GM23338 (cell line): ENCODE measurements at regions not wholly inside any gene's neighbourhood (a gene's known extent, or its start where the extent isn't known, plus 50 kb on each side); places are given as distances from the start of the nearest gene placed in this dataset.
A peak's percentile ranks its signal among the peaks of the same experiment; 100 is the strongest.
"Not testable (repeated sequence)": the region's sequence is repeated elsewhere in the genome, so short reads cannot be mapped to it uniquely, and the experiment has no call there.

Experiments
- ATAC-seq: fragments of 200-7000 bp; cut with Tn5 transposase; 3 replicates; pipeline ENCODE4 v1.9.1; 2020
- DNase-seq: peaks from one replicate; pipeline ENCODE4 v3.0.0-alpha.2; 2015; ENCODE audit warnings: low spot score
- H2AFZ ChIP-seq: fragments of 200-600 bp; sonication (generic); 2 replicates; pipeline ENCODE4 v1.8.0; 2016; ENCODE audit warnings: antibody characterized with exemption, mild to moderate bottlenecking, moderate library complexity
- H3F3A ChIP-seq: fragments of 200-600 bp; sonication (generic); replicated peaks from 2 replicates; pipeline ENCODE4 v1.8.0; 2017; ENCODE audit warnings: antibody characterized with exemption, mixed run types, low read depth
- H3K27ac ChIP-seq: fragments of 200-600 bp; sonication (generic); 2 replicates; pipeline ENCODE4 v1.6.1; 2016; ENCODE audit warnings: low read depth
- H3K27me3 ChIP-seq: fragments of 200-600 bp; sonication (generic); 2 replicates; pipeline ENCODE4 v1.8.0; 2016; ENCODE audit warnings: mild to moderate bottlenecking, mixed run types, moderate library complexity; ENCODE audit not compliant: insufficient read depth
- H3K36me3 ChIP-seq: fragments of 200-600 bp; sonication (generic); 2 replicates; pipeline ENCODE4 v1.8.0; 2016; ENCODE audit warnings: mild to moderate bottlenecking; ENCODE audit not compliant: insufficient read depth
- H3K4me1 ChIP-seq: fragments of 200-600 bp; sonication (generic); 2 replicates; pipeline ENCODE4 v1.8.0; 2016; ENCODE audit warnings: mild to moderate bottlenecking, moderate library complexity; ENCODE audit not compliant: insufficient read depth
- H3K4me2 ChIP-seq: fragments of 200-600 bp; sonication (generic); 2 replicates; pipeline ENCODE4 v1.7.1; 2017; ENCODE audit warnings: mixed run types
- H3K4me3 ChIP-seq: fragments of 200-600 bp; sonication (generic); 2 replicates; pipeline ENCODE4 v1.6.1; 2016; ENCODE audit warnings: mixed run types
- H3K79me2 ChIP-seq: fragments of 200-600 bp; sonication (generic); replicated peaks from 2 replicates; pipeline ENCODE4 v1.8.0; 2017; ENCODE audit warnings: mild to moderate bottlenecking; ENCODE audit not compliant: insufficient read depth
- H3K9me2 ChIP-seq: fragments of 200-600 bp; sonication (generic); 2 replicates; pipeline ENCODE4 v1.8.0; 2017; ENCODE audit not compliant: insufficient read depth
- H4K20me1 ChIP-seq: fragments of 200-600 bp; sonication (generic); replicated peaks from 2 replicates; pipeline ENCODE4 v1.8.0; 2017; ENCODE audit warnings: mild to moderate bottlenecking; ENCODE audit not compliant: insufficient read depth
- H3K27ac Mint-ChIP-seq: 2 replicates; pipeline ENCODE4 v1.8.0; 2020; ENCODE audit warnings: inconsistent platforms, mild to moderate bottlenecking, moderate library complexity, mixed read lengths
- H3K27me3 Mint-ChIP-seq: 3 replicates; pipeline ENCODE4 v1.8.0; 2022; ENCODE audit warnings: low read depth, mild to moderate bottlenecking, moderate library complexity, mixed read lengths, inconsistent platforms; ENCODE audit not compliant: insufficient read depth, poor library complexity
- H3K36me3 Mint-ChIP-seq: 3 replicates; pipeline ENCODE4 v1.8.0; 2021; ENCODE audit warnings: low read depth, mild to moderate bottlenecking, inconsistent platforms, moderate library complexity, mixed read lengths
- H3K4me1 Mint-ChIP-seq: 3 replicates; pipeline ENCODE4 v1.8.0; 2020; ENCODE audit warnings: mild to moderate bottlenecking, inconsistent platforms, mixed read lengths
- H3K4me3 Mint-ChIP-seq: 3 replicates; pipeline ENCODE4 v1.8.0; 2021; ENCODE audit warnings: moderate library complexity, mild to moderate bottlenecking, inconsistent platforms, mixed read lengths
- H3K9me3 Mint-ChIP-seq: 3 replicates; pipeline ENCODE4 v1.8.0; 2020; ENCODE audit warnings: moderate library complexity, mild to moderate bottlenecking, inconsistent platforms, mixed read lengths
- CREB1 ChIP-seq: fragments of 250-450 bp; sonication (Bioruptor Pico); IDR thresholded peaks from 2 replicates; pipeline ENCODE4 v1.5.0; 2020; ENCODE audit warnings: low read depth, mild to moderate bottlenecking, moderate library complexity
- NANOG ChIP-seq: IDR thresholded peaks from 2 replicates; pipeline ENCODE4 v1.6.1; 2016; ENCODE audit warnings: antibody characterized with exemption, borderline replicate concordance
- TF ChIP-seq, protein P1 (sequence below): fragments of 250-450 bp; sonication (Bioruptor Pico); IDR thresholded peaks from 2 replicates; pipeline ENCODE4 v1.5.0; 2020; ENCODE audit warnings: mild to moderate bottlenecking, moderate library complexity
- TF ChIP-seq, protein P2 (sequence below): IDR thresholded peaks from one replicate; pipeline ENCODE4 v1.6.1; 2018; ENCODE audit warnings: antibody characterized with exemption; ENCODE audit not compliant: unreplicated experiment
- TF ChIP-seq, protein P3 (sequence below), 2 experiments: fragments of 200-600 bp in 1 of 2; sonication (generic) in 1 of 2; conservative IDR thresholded peaks; 2 replicates each; pipeline versions ENCODE4 v1.5.1 to v1.6.1; 2016 to 2017; ENCODE audit warnings: antibody characterized with exemption in 2 of 2, low read depth in 2 of 2, mild to moderate bottlenecking in 2 of 2, moderate library complexity in 1 of 2

DNA sequence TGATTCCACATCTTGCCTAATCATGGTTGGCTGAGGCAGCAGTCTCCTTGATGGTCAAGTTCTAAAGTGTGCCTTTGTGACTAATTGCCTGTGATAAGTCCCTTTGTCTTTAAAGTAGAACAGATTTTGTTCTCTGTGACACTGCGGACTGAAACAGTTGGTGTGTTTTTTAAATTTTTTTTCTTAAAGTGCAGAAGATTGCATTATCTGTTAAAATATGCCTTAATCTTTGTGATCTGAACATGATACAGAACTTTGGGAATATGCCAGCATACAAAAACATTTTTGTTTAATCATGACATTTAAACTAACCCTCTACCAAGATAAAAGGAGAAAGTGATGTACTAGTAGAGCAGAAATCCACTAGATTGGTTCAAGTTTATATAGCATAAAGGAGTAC is 1260.6 kb upstream of the ADGRL2 start (continued):
- TF ChIP-seq, protein P1, sequence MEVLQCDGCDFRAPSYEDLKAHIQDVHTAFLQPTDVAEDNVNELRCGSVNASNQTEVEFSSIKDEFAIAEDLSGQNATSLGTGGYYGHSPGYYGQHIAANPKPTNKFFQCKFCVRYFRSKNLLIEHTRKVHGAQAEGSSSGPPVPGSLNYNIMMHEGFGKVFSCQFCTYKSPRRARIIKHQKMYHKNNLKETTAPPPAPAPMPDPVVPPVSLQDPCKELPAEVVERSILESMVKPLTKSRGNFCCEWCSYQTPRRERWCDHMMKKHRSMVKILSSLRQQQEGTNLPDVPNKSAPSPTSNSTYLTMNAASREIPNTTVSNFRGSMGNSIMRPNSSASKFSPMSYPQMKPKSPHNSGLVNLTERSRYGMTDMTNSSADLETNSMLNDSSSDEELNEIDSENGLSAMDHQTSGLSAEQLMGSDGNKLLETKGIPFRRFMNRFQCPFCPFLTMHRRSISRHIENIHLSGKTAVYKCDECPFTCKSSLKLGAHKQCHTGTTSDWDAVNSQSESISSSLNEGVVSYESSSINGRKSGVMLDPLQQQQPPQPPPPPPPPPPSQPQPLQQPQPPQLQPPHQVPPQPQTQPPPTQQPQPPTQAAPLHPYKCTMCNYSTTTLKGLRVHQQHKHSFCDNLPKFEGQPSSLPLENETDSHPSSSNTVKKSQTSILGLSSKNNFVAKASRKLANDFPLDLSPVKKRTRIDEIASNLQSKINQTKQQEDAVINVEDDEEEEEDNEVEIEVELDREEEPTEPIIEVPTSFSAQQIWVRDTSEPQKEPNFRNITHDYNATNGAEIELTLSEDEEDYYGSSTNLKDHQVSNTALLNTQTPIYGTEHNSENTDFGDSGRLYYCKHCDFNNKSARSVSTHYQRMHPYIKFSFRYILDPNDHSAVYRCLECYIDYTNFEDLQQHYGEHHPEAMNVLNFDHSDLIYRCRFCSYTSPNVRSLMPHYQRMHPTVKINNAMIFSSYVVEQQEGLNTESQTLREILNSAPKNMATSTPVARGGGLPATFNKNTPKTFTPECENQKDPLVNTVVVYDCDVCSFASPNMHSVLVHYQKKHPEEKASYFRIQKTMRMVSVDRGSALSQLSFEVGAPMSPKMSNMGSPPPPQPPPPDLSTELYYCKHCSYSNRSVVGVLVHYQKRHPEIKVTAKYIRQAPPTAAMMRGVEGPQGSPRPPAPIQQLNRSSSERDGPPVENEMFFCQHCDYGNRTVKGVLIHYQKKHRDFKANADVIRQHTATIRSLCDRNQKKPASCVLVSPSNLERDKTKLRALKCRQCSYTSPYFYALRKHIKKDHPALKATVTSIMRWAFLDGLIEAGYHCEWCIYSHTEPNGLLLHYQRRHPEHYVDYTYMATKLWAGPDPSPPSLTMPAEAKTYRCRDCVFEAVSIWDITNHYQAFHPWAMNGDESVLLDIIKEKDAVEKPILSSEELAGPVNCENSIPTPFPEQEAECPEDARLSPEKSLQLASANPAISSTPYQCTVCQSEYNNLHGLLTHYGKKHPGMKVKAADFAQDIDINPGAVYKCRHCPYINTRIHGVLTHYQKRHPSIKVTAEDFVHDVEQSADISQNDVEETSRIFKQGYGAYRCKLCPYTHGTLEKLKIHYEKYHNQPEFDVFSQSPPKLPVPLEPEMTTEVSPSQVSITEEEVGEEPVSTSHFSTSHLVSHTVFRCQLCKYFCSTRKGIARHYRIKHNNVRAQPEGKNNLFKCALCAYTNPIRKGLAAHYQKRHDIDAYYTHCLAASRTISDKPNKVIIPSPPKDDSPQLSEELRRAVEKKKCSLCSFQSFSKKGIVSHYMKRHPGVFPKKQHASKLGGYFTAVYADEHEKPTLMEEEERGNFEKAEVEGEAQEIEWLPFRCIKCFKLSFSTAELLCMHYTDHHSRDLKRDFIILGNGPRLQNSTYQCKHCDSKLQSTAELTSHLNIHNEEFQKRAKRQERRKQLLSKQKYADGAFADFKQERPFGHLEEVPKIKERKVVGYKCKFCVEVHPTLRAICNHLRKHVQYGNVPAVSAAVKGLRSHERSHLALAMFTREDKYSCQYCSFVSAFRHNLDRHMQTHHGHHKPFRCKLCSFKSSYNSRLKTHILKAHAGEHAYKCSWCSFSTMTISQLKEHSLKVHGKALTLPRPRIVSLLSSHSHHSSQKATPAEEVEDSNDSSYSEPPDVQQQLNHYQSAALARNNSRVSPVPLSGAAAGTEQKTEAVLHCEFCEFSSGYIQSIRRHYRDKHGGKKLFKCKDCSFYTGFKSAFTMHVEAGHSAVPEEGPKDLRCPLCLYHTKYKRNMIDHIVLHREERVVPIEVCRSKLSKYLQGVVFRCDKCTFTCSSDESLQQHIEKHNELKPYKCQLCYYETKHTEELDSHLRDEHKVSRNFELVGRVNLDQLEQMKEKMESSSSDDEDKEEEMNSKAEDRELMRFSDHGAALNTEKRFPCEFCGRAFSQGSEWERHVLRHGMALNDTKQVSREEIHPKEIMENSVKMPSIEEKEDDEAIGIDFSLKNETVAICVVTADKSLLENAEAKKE (CRISPR knock-in tag): no peak

DNA sequence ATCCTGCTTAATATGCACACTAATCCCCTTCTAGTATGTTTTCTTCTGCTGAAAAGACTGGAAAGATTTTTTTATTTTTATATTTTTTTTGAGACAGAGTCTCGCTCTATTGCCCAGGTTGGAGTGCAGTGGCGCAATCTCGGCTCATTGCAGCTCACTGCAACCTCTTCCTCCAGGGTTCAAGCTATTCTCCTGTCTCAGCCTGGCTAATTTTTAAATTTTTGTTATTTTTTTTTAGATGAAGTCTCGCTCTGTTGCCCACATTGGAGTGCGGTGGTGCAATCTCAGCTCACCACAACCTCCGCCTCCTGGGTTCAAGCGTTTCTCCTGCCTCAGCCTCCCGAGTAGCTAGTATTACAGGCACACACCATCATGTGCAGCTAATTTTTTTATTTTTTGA is 1261.4 kb upstream of the ADGRL2 start:
- not testable (repeated sequence) for H2AFZ ChIP-seq, H3K9me3 Mint-ChIP-seq, H3K27me3 ChIP-seq, H3F3A ChIP-seq, H3K4me2 ChIP-seq, H3K4me3 ChIP-seq, H3K79me2 ChIP-seq, H4K20me1 ChIP-seq, H3K27ac Mint-ChIP-seq, H3K36me3 Mint-ChIP-seq, H3K36me3 ChIP-seq, ATAC-seq, H3K4me3 Mint-ChIP-seq, DNase-seq, H3K27ac ChIP-seq, H3K9me2 ChIP-seq, H3K27me3 Mint-ChIP-seq
- H3K4me1 Mint-ChIP-seq: peaks cover 35% of the 10 kb centered on the region
- peaks cover 38% of the 10 kb centered on the region for H3K4me1 ChIP-seq

DNA sequence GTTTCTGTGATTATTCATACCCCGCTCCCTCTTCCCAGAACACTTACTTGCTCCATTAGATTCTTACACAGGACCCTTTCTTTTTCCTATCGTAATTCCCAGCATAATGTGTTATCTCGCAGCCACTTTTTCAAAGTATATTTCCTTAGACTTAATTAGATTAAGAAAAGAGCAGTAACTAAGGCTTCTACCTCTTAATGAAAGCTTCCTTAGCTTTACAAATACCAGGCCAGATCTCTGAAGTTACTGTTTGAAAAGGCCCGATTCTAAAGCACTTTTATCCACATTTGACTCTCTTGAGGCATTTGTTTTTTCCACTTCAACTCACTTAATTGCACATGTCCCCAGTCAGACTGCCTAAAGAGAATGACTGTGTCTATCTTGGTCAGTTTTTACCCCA is 1264.3 kb upstream of the ADGRL2 start:
- peak overlapping the region; percentile 39; the same call in 1 of the 2 replicates for H3K4me2 ChIP-seq
- no peak overlapping the region for H3K4me3 ChIP-seq
- H3K79me2 ChIP-seq: no peaks in the 10 kb centered on the region
- ATAC-seq: no peak
- peaks cover 63% of the 10 kb centered on the region for H3K4me1 ChIP-seq
- peak overlapping the region; percentile 95 for H3K27ac Mint-ChIP-seq
- H3F3A ChIP-seq: no peaks in the 10 kb centered on the region
- H4K20me1 ChIP-seq: no peaks in the 10 kb centered on the region
- H3K27me3 Mint-ChIP-seq: peaks cover 2% of the 10 kb centered on the region
- H3K4me3 Mint-ChIP-seq: no peak overlapping the region
- DNase-seq: no peak
- H3K36me3 ChIP-seq: no peaks in the 10 kb centered on the region
- no peaks in the 10 kb centered on the region for H3K9me3 Mint-ChIP-seq
- H3K36me3 Mint-ChIP-seq: no peaks in the 10 kb centered on the region
- no peaks in the 10 kb centered on the region for H3K9me2 ChIP-seq
- H3K27me3 ChIP-seq: no peaks in the 10 kb centered on the region
- H3K27ac ChIP-seq: peak overlapping the region; percentile 73
- H3K4me1 Mint-ChIP-seq: peaks cover 53% of the 10 kb centered on the region
- TF ChIP-seq, protein P2, sequence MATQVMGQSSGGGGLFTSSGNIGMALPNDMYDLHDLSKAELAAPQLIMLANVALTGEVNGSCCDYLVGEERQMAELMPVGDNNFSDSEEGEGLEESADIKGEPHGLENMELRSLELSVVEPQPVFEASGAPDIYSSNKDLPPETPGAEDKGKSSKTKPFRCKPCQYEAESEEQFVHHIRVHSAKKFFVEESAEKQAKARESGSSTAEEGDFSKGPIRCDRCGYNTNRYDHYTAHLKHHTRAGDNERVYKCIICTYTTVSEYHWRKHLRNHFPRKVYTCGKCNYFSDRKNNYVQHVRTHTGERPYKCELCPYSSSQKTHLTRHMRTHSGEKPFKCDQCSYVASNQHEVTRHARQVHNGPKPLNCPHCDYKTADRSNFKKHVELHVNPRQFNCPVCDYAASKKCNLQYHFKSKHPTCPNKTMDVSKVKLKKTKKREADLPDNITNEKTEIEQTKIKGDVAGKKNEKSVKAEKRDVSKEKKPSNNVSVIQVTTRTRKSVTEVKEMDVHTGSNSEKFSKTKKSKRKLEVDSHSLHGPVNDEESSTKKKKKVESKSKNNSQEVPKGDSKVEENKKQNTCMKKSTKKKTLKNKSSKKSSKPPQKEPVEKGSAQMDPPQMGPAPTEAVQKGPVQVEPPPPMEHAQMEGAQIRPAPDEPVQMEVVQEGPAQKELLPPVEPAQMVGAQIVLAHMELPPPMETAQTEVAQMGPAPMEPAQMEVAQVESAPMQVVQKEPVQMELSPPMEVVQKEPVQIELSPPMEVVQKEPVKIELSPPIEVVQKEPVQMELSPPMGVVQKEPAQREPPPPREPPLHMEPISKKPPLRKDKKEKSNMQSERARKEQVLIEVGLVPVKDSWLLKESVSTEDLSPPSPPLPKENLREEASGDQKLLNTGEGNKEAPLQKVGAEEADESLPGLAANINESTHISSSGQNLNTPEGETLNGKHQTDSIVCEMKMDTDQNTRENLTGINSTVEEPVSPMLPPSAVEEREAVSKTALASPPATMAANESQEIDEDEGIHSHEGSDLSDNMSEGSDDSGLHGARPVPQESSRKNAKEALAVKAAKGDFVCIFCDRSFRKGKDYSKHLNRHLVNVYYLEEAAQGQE: no peak
- no peak for TF ChIP-seq CREB1 (CRISPR knock-in tag)
- no peak for TF ChIP-seq NANOG
- TF ChIP-seq, protein P3, sequence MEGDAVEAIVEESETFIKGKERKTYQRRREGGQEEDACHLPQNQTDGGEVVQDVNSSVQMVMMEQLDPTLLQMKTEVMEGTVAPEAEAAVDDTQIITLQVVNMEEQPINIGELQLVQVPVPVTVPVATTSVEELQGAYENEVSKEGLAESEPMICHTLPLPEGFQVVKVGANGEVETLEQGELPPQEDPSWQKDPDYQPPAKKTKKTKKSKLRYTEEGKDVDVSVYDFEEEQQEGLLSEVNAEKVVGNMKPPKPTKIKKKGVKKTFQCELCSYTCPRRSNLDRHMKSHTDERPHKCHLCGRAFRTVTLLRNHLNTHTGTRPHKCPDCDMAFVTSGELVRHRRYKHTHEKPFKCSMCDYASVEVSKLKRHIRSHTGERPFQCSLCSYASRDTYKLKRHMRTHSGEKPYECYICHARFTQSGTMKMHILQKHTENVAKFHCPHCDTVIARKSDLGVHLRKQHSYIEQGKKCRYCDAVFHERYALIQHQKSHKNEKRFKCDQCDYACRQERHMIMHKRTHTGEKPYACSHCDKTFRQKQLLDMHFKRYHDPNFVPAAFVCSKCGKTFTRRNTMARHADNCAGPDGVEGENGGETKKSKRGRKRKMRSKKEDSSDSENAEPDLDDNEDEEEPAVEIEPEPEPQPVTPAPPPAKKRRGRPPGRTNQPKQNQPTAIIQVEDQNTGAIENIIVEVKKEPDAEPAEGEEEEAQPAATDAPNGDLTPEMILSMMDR (conservative IDR thresholded peaks at IDR 0.05; ENCODE audit: low read depth in 2 of 2): no peak
- H2AFZ ChIP-seq: peak overlapping the region; percentile 16
